ENCODE measurements at regions not wholly inside any gene's neighbourhood (a gene's known extent, or its start where the extent isn't known, plus 50 kb on each side); places are given as distances from the start of the nearest gene placed in this dataset.
"Not testable (repeated sequence)": the region's sequence is repeated elsewhere in the genome, so short reads cannot be mapped to it uniquely, and the experiment has no call there.

DNA sequence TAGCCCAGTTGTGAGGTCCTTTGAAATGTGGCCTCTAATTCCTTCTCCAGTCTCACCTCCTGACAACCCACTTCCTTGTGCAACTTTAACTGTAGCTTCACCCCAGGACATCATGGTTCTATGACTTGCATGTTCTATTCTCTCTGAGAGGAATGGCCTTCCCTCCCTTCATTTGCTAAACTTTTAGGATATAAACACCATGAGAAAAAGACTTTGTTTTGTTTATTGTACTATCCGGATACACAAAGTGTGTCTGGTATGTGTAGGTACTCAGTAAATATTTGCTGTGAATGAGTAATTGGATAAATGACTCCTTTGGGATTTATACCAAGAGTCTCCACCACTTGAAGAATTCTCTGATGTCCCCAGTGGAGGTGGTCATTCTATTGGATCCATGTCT lies 547.6 kb downstream of the INSC start:
- DNase-seq (ENCODE audit: low spot score), result no peak

DNA sequence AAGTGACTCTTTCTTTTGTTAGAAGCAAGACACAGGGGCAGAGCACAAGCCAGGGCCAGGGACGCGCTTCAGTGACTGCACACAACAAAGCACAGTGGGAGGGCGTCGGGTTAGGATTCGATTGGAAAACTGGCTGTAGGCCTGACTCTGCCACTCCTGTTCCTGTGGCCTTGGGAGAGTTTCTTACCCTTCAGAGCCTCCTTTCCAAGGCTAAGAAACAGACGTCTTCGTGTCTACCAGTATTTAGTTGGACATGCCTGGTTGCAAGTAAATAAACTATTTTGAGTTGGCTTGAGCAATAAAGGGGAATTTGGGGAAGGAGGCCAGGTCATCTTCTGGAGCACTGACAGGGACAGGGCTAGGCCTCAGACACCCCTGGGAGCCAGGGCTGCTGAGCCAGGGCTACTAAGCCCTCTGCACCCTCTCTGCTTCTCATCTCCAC lies 549.1 kb downstream of the INSC start:
- DNase-seq (ENCODE audit: low spot score), result no peak

DNA sequence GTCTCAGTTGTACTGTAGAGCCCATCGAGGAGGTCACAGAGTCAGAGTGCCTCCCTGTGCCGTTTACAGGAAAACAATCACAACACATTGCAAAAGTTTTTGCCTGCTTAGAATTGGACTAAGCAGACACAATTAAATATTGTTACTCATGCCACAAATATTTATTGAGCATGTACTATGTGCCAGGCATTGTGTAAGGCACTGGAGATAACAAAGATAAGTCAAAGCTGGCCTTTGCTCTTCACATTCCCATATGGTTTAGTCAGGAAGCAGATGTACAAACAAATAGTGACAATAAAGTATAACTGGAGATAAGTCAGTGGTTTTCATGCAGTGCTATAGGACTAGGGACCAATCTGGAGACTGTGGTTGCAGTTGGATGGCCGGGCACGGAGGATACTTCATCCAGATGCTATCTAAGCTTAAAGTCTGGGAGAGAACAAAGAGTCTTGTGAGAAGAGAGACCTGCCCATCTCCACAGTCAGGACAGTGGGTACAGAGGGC lies 550.7 kb downstream of the INSC start:
- DNase-seq (ENCODE audit: low spot score), result no peak

DNA sequence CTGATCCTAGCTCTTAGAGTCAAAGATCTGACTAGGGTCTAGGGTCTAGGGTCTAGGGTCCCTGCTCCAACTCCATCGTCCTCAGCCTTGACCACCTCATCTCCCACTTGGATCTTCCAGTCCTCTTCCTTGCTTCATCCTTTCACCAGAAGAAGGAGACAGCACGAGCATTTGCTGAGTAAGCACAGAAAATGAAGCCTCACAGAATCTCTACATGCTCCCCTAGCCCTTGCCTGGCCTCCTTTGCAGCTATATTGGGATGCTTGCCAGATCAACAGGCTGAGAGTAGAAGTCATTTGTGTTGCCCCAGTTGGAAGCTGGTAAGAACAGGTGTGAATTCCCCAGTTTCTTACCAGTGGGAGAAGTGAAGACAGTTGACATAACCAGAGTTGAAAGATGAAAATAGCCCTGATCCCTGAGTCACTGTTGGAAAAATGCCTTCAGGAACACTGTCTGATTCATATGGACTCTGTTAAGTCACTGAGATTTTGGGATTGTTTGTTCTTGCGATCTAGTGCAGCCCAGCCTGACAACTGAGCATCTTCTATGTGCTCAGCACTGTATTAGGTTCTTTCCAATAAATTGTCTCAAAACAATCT lies 552.5 kb downstream of the INSC start:
- DNase-seq (ENCODE audit: low spot score), result no peak

DNA sequence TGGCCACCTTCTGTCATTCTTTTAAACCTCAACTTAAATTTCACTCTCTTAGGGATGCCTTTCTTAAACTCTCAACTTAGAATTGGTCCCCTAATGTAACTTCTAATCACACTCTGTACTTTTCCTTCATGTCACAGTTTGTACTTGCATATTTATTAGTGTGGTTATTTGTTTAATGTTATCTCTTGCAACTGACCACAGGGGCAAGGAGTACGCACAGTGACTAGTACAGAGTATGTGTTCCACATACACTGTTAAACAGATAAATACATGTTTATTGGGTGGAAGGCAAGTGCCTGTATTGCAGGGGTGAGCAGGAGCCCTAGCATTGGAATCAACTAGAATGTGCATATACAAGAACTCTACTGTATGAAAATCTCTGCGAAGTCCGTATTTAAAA lies 554.0 kb downstream of the INSC start:
- no peak for DNase-seq (ENCODE audit: low spot score)

DNA sequence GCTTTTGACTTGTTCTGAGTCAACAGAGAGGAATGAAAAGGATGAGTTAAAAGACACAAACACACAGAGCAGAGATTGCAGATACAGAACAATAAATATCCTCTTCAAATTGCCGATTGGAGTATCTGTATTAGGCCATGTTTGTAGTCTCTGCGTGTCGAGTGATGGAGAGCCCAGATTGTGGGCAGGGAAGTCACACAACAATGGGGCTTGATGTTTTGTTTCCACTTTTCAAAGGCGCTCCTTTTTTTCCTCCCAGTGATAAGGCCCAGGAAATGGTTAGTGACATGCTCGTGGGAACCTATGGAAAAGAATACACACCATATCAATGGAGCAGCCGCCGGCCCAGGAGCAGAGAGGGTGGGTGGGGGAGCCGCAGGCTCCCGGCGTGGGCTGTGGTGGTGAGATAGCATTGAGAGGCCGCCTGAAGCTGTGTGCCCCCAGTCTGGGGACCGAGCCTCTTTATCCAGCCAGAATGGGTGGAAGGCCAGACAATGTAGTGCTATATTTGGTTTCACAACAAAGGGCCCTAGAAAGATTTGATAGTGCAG lies 555.9 kb downstream of the INSC start:
- DNase-seq (ENCODE audit: low spot score), result no peak

DNA sequence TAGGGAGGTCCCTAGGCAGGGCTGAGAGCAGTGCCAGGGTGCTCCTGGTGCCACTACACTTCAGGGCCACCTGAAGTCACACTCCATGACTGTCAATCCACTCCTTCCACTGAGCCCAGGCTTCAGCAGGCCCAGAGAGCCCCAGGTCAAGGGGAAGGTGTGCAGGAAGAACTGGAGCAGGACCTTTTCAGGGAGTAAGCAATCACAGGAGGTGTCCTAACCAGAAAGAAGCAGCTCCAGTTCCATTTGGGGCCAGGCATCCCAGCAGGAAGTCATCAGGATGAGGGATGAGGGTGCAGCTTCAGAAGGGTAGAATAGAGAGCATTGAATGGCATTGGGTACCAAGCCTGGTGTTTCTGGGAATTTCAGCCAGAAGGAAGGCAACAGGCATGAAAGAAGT lies 556.5 kb downstream of the INSC start:
- DNase-seq (ENCODE audit: low spot score), result no peak

DNA sequence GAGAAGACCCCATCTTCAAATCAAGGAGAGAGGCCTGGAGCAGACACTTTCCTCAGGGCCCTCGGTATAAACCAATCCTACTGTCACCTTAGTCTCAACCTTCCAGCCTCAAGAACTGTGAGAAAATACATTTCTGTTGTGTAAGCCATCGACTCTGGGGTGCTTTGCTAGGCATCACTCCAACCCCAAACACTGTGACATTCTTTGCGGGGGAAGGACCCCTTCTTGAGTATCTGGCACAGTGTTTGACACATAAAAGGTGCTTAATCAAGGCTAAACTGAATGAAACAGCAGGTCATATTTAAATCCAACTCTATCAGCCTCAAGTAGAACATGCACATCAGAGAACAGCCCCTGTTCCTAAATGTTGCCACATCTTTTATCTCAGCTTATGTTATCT lies 558.1 kb downstream of the INSC start:
- DNase-seq (ENCODE audit: low spot score), result no peak

DNA sequence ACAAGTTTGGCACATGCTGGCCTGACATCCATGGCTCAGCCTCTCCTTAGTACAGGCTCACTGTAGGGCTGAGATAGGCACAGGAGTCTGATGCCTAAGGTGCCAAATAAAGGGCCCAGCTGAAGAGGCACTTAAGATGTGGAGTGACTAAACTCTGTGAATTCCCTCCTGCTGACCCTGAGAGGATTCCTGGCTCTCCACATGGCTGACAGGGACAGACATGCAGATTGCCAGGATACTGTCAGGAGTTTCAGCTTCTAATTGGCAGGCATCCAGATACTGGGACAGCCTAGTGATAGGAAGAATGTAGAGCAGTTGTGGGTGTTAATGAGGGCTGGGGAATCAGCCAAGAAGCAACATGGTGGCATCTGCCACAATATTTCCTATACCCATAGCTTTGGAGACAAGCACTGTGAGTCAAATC lies 558.7 kb downstream of the INSC start:
- no peak for DNase-seq (ENCODE audit: low spot score)

DNA sequence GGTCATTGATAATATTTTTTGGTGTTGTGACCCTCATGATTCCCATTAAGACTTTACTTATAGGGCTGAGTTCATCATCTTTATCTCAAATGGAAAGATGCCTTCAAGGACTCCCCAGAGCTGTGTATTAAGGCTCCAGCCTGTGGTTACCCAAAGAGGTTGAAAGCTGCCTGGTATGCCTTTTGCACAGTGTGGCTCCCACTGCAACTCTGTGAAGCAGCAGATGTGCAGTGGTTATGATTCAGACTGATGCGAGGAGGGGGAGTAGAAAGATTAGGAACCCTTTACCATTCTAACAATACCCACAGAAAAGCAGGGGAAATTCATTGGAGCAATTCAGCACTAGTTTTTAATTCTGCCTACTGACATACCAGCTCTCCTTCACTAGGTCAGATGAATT lies 560.0 kb downstream of the INSC start:
- DNase-seq (ENCODE audit: low spot score), result no peak

DNA sequence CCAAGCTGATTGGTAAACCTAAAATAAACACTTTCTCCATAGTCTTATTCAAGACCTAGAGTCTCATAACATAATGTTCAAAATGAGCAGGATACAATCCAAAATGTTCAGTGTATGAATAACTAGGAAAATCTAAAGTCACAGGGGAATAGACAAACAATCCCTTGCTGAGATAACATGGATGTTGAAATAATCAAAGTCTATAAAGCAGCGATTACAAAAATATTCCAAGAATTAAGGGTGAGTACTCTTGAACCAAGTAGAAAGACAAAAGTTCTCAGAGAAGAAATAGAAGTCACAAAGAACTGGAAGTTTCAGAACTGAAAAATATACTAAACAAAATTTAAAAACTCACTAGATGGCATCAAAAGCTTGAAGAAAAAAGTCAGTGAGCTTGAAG lies 561.0 kb downstream of the INSC start:
- no peak for DNase-seq (ENCODE audit: low spot score)

DNA sequence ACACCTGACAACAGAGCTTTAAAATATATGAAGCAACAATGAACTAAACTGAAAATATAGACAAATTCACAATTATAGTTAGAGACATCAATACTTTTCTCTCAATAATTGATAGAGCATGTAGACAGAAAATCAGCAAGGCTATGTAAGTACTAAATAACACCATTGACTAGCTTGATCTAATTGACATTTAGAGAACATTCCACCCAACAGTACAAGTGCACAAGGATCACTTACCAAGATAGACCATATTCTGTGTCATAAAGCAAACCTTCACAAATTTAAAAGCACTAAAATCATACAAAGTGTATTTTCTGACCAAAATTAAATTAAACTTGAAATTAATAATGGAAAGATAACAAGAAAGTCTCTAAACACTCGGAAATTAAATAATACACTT lies 562.5 kb downstream of the INSC start:
- DNase-seq (ENCODE audit: low spot score), result no peak

DNA sequence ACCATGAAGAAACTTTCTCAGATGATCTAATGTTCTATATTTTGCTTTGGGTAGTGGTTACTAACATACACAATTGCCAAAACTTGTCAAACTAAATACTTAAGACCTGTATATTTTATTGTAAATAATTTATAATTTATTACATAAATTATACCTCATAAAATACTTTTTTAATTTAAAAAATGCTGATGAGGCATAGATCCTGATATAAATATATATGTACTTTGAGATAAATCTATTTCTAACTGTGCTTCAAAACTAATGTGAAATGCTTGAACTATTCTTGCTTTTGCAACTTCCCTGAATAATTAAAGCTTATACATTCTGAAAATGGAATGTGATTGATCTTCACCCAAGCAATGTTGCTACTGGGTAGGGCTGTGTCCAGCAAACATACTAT lies 568.8 kb downstream of the INSC start:
- no peak for DNase-seq (ENCODE audit: low spot score)

DNA sequence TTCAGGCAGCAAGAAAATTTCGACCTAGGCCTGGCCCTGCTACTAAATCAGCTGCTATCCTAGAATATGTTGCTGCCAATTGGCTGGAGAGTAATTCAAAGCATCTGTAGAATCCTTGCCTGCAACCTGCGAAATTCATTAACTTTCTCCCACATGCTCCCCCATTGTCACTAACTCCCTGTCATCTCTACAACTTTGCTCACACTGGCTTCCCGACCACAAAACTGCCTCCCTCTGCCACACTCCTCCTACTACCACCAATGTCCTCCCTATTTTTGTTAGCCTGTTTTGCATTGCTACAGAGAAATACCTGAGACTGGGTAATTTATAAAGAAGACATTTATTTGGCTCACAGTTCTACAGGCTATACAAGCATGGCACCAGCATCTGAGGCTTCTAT lies 570.6 kb downstream of the INSC start:
- no peak for DNase-seq (ENCODE audit: low spot score)

DNA sequence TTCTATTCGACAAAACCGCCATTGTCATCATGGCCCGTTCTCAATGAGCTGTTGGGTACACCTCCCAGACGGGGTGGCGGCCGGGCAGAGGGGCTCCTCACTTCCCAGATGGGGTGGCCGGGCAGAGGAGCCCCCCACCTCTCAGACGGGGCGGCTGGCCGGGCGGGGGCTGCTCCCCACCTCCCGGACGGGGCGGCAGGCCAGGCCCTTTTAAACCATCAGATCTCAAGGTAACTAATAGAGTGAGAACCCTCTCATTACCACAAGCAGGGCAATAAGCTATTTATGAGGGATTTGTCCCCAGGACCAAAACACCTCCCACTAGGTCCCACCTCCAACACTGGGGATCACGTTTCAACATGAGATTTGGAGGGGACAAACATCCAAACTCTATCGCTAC lies 571.5 kb downstream of the INSC start:
- not testable (repeated sequence) for DNase-seq (ENCODE audit: low spot score)

DNA sequence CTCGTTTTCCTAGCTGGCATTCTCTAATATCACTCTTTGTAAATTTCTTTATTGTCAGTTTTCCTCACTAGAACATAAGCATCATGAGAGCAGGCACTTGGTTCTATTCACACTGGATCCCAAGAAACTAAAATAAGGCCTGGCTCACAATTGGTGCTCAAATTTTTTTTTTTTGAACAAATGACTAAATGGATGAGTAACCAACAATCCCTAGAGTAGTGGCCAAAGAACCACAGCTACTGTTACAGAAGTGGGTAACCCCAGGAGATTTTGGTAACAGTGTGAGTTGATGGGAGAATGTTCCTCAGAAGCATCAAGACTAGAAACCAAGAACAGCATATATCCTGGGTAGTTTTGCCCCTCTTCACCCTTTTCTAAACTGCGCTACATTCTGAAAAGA lies 572.6 kb downstream of the INSC start:
- DNase-seq (ENCODE audit: low spot score), result no peak

DNA sequence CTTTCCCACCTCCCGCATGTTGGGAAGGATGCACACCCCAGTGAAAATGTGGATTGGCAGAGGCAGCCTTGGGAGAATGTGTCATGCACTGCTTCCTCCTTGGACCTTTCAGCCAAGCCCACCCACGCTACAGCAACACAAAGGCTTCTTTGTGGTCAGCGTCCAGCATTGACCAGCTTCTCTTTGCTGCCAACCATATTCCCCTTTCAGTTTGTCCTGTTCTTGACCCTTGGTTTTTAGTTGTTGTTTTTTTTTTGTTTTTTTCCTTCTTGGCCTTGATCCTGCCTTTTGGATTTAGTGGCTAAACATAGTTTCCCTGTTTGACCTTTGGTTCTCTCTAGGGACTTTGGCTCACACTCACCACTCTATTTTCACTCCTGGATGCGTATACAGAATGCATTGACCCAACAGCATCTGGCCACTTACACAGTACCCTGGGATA lies 573.6 kb downstream of the INSC start:
- DNase-seq (ENCODE audit: low spot score), result no peak

DNA sequence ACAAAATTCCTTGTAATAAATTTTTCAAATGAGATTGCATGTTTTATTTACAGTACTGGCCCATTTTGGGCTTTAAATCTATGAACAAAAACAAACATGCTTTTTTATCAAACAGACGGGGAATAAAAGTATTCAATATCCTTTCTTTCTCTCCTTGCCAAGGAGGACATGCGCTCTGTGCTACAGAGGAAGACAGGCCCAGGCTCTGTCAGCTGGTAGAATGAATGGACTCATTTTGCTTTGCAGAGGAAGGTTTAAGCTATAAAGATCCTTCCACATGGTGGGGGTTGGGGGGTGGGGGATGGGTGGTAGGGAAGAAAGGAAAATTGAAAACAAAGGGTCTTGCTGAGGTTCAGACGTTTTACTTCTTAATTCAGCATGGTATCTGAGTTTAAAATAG lies 575.6 kb downstream of the INSC start:
- no peak for DNase-seq (ENCODE audit: low spot score)

DNA sequence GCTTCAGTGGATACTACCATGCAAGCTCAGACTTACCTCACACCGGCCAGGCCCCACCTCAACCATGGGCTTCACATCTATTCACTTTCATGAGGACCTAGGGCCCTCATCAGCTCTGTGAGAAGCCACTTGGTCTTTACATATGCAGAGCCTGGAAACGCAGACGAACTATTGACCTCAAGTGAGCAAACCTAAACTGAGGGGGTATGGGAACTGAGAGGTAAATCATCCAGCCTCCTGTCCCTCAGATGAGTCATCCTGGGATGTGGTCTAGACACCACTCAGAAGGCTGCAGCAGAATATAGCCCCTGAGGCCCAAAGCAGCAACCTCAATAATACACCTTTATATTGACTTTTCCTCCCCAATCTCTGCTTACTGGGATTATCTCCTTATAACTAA lies 578.0 kb downstream of the INSC start:
- no peak for DNase-seq (ENCODE audit: low spot score)

DNA sequence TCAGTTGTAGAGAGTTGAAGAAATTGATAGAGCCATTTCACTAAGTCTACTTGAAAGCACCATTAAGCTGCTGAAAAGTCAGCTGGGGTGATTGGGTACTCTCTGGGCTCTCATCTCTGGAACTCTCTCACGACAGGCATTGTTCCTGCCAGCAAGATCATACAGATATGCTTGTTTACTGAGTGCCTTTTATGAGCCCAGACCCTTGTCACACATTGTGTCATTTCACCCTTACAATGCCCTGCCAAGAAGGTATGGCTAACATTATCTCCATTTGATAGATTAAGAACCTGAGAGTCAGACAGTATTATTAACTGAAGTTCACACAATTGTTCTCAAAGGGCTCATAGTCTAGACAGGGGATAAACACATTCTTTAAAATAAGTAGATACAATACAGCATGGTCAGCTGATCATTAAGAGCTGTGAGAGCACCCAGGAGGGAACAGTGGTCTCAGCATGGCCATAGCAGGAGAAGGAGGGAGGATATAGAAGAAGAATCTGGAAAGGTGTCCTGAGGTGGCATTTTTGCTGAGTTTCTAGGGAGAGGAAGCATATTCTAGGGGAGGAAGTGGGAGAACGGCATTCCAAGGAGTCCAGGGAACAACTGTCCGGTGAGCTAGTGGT lies 580.5 kb downstream of the INSC start:
- no peak for DNase-seq (ENCODE audit: low spot score)

DNA sequence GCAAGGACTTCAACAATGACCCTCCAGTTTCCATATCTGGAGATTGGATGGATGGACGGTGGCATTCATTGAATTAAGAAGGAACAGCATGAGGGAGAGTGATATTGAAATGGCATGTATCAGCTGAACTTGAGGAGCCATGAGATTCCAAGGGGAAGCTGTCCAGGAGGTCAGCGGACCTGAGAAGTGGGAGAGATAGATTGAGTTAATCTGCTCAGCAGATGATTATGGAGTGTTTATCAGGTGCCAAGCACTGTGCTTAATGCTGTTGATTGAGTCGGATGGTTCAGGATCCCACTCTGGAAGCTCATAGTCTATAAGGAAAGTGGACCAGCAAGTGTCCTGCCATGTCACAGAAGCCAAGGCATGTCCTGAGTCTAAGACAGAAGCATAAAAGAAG lies 581.3 kb downstream of the INSC start:
- DNase-seq (ENCODE audit: low spot score), result no peak

DNA sequence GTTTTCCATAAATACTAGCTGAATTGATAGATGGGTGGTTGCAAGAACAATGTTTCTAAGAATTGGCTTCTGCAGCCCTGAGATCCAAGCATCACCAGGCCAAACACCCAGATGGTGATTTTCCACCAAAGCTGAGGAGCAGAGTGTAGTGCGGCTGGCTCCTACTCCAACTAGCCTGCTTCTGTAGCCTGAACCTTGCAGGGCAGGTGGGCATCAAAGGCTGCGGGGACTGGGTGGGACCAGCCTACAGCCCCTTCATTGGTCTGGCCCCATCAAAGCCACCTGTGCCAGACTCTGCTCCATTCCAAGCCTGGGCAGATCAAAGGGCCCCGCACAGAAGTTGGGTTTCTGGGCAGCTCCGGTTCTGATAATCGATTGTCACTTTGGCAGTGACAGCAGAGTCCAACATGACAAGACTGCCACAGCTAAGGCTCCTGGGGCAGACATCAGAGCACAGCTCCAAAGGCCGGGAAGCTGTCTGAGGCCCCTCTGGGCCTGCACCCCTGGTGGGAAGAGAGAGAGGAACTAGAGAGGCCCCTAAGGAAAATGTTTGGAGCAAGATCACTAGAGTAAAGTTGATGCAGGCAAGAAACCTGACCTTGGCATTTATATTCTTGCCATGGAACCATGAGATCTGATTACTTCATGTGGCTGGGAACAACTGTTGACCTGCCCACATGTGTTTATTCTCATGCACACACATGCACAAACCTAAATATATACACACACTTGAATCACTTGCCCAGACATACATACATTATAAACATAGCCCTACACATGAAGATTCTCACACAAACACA lies 582.9 kb downstream of the INSC start:
- no peak for DNase-seq (ENCODE audit: low spot score)

DNA sequence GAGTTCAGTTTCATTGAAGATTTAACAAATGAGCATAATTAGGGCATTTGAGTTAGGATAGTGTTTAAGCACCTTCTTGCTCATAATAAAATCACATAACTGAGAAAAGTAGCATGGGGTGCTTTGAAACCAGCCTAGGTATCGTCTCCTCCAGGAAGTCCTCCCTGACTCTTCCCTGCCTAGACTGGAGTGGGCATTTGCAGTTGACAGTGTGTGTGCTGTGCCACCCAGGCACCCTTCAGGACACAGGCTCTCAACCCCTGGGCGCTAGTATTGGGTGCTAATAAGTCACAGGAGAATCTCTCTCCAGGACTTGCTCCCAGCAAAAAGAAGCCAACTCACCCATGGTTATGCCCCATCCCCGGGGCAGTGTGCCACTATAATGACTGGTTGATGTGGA lies 584.1 kb downstream of the INSC start:
- no peak for DNase-seq (ENCODE audit: low spot score)
